Activated CD8-positive, alpha-beta memory T cell treated with anti-CD3 and anti-CD28 coated beads for 36 hours (primary cell): ENCODE measurements at regions not wholly inside any gene's neighbourhood (a gene's known extent, or its start where the extent isn't known, plus 50 kb on each side); places are given as distances from the start of the nearest gene placed in this dataset.
"Not testable (repeated sequence)": the region's sequence is repeated elsewhere in the genome, so short reads cannot be mapped to it uniquely, and the experiment has no call there.

ENCODE experiments used
- CTCF ChIA-PET: fragments of 350-600 bp; sonication (Branson Sonifier 250); formaldehyde crosslinking; loops from one replicate; lab custom pipeline; 2021; ENCODE audit warnings: antibody characterized with exemption; lab: Charles Lee
- POLR2A ChIA-PET: fragments of 350-600 bp; sonication (Branson Sonifier 250); formaldehyde crosslinking; loops from one replicate; lab custom pipeline; 2021; ENCODE audit warnings: antibody characterized with exemption; lab: Charles Lee

DNA sequence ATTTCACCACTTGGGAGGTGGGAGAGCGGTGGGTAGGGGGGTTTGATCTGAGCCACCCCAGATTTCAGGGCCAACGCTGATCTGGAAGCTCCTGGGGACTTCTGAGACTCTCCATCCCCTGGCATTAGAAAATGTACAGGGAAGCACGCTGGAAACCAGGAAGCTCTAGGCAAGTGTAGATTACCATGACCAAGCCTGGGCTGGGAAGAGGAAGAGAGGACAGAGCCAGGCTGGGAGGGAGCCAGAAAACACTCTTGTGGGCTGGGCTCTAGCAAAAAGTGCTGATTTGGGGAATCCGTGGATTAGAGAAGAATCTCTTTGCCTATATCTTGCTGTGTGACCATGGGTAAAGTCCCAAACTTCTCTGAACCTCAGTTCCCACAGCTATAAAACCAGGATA lies 236.7 kb downstream of the BCL11B start:
- POLR2A ChIA-PET: no interaction called here
- CTCF ChIA-PET: no interaction called here

DNA sequence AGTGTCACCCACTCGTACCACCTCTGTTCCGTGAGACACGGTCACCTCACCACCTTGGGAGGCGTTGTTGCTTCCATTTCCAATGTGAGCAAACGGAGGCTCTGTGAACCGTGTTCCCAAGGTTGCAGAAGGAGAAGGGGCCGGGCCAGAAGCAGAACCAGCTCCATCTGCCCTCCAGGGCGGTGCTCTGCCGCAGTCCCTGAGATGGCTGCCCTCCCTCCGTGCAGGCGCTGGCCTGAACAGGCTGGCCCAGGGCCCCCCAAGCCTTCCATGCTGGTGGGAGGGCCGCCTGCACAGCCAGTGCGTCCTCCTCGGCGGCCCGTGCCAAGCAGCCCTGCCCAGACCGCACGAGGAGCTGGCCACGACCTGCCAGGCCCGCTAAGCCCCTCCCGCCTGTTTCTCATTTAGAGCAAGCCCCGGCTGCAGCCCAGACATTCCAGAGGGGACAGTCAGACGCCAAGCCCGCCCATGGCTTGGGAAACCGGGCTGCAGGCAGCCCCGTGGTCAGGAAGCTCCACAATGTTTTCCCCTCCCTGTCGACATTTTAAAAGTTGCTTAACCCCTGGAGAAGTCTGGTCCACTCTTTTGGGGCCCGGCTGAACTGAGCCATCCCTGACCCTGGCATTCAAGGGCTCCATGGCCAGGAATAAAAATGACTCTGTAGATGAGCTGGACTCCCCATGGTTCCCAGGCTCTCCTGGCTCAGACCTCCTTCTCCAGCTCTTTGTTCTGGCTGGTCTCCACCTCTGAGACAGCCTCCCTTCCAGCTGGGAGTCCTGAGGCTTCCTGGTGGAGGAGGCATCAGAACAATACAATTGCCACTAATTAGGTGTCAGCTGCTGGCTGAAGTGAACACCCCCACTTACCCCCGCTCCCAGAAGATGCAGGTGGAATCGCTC lies 236.0 kb downstream of the BCL11B start:
- CTCF ChIA-PET: no interaction called here
- POLR2A ChIA-PET: no interaction called here

GRCh38 chr14:99036611-99037293 lies 235.2 kb downstream of the BCL11B start:
- POLR2A ChIA-PET: no interaction called here
- CTCF ChIA-PET: no interaction called here

DNA sequence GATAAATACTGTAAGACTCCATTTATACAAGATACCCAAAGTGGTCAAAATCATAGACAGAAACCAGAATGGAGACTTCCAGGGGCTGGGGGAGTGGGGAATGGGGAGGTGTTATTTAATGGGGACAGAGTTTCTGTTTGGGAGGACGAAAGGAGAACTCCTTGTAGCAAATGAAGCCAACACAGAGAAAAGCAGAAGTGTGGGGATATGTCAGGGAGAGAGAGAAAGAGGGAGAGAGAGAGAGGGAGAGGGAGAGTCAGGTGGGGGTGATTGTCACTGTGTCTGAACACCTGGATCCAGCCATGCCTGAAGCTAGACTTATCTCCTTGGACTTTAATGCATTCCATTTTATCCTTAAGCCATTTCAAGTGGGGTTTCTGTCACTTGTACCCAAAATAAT lies 234.7 kb downstream of the BCL11B start:
- POLR2A ChIA-PET, CTCF ChIA-PET: not testable (repeated sequence)

DNA sequence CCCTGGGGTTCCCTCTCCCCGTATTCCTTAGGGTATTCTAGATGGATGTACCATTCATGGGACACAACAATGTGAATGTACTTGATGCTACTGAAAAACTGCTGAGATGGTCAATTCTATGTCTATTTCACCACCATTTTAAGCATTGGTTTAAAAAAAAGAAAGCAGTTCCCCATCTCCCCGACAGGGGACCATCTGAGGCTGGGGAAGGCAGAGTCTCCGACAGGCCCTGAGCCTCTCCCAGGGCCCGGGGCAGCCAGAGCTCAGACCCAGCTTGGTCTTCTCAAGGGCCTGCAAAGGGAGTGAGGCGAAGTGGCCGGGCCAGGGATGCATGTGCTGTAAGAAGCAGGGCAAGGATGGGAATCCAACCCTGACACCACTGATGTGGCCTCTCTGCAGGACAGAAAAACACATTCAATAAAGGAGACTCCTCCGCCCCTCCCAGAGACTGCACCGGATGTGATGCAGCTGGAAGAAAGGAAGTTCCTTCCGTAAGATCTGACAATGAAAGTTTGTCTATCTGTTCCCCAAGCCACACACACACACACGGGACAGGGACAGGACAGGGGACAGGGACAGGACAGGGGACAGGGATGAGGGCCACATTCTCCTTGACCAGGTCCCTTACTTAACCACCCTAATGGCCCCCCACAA lies 234.1 kb downstream of the BCL11B start:
- ChIA-PET POLR2A (no interaction called here), CTCF (no interaction called here)

DNA sequence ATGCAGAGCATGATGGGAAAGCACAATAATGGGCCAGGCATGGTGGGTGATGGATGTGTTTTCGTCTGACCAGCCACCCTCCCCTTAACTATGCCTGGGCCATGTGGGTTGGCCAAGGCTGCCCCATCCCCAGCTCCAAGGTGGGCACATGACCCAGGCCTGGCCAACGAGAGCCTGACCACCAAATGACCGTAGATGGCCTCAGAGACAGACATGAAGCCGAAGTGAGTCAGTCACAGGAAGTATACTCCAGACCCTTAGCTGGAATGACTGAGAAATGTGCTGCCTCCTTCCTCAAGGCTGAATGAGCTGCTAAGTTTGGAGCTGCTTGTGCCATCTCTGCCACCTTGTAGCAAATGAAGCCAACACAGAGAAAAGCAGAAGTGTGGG lies 233.6 kb downstream of the BCL11B start:
- CTCF ChIA-PET: no interaction called here
- POLR2A ChIA-PET: no interaction called here

DNA sequence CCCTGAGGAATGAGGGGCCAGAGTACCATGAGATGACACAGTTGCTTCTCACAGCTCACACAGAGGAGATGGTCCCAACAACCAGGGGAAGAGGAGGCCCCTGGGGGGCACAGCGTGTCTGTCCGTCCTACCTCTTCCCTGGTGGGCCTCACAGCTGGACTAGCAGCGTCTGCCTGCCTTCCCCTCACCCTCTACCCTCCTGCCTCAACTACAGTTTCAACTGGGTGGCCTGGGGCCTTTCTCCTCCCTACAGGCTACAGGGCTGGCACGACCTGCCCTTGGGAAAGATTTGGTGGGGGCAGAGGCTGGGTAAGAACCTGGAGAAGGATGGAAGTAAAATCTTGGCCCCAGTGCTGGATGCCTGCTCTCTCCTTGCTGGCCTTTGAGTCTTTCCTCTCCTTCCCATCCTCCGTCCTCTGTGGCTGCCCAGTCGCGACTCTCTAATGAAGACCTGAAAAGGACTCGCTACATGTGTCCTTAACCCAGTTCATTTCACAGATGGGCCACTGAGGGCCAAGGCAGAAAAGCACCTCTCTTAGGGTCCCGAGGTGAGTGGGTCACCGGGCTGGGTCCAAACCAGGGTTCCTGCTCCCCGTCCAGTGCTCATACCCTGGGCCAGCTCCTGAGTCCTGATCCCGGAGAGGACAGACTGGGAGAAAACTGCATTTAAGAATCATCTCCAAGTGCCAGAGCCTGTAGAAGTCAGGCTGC lies 232.5 kb downstream of the BCL11B start:
- POLR2A ChIA-PET: no interaction called here
- CTCF ChIA-PET: no interaction called here

- CTCF ChIA-PET: interaction anchor here (0.5 kb wide), 1 partner anchor 229 kb away, joined by 5 read pairs; no protein-coding TSS in a partner anchor
- POLR2A ChIA-PET: no interaction called here
Measured at GRCh38 chr14:99040052-99040451, 231.9 kb downstream of the BCL11B start.

GRCh38 chr14:99040711-99041110 lies 231.3 kb downstream of the BCL11B start:
- ChIA-PET CTCF (interaction anchor here (0.5 kb wide), 1 partner anchor 229 kb away, joined by 5 read pairs; no protein-coding TSS in a partner anchor), POLR2A (no interaction called here)

GRCh38 chr14:99041141-99041819 lies 230.7 kb downstream of the BCL11B start:
- POLR2A ChIA-PET: no interaction called here
- CTCF ChIA-PET: no interaction called here

- CTCF ChIA-PET: no interaction called here
- POLR2A ChIA-PET: no interaction called here
Measured at GRCh38 chr14:99041820-99042174, 230.2 kb downstream of the BCL11B start.

GRCh38 chr14:99042381-99043266 lies 229.4 kb downstream of the BCL11B start:
- CTCF ChIA-PET: no interaction called here
- POLR2A ChIA-PET: no interaction called here

- POLR2A ChIA-PET: no interaction called here
- CTCF ChIA-PET: no interaction called here
Measured at GRCh38 chr14:99043267-99043615, 228.8 kb downstream of the BCL11B start.

GRCh38 chr14:99043756-99044155 lies 228.2 kb downstream of the BCL11B start:
- POLR2A ChIA-PET: no interaction called here
- CTCF ChIA-PET: no interaction called here

- CTCF ChIA-PET: no interaction called here
- POLR2A ChIA-PET: no interaction called here
Measured at GRCh38 chr14:99047441-99048031, 224.5 kb downstream of the BCL11B start.

GRCh38 chr14:99050309-99050708 lies 221.7 kb downstream of the BCL11B start:
- POLR2A ChIA-PET: interaction anchor here (0.6 to 1.1 kb wide), 2 partner anchors 137 to 216 kb away, joined by 3 read pairs; no protein-coding TSS in a partner anchor
- CTCF ChIA-PET: interaction anchor here (0.6 kb wide), 1 partner anchor 19 kb away, joined by 3 read pairs; no protein-coding TSS in a partner anchor

DNA sequence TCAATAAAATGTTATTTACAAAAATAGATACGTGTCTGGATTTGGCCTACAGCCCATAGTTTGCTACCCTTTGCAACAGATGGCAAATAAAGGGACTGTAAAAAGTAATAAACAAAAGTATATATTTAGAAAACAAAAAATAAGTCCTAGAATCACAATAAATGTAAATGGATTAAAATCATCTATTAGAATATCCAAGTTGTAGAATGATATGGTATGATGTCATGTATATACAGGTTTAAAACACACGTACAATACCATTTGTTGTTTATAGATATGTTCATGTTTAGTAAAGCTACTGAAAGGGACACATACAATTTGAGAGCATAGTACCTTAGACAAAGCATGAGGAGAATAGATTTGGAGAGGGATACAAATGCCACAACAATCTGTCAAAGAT lies 219.5 kb downstream of the BCL11B start:
- ChIA-PET POLR2A (no interaction called here), CTCF (no interaction called here)

GRCh38 chr14:99055019-99055418 lies 217.0 kb downstream of the BCL11B start:
- POLR2A ChIA-PET: no interaction called here
- CTCF ChIA-PET: interaction anchor here (0.6 to 1.9 kb wide), 2 partner anchors 90 to 212 kb away, joined by 3 to 5 read pairs; no protein-coding TSS in a partner anchor
